Astrocyte (in vitro differentiated cells and primary cell): ENCODE measurements at regions not wholly inside any gene's neighbourhood (a gene's known extent, or its start where the extent isn't known, plus 50 kb on each side); places are given as distances from the start of the nearest gene placed in this dataset.

ENCODE experiments used
- DNase-seq: peaks from one replicate; pipeline ENCODE4 v3.0.0-alpha.2; 2010; ENCODE audit warnings: low read depth
- FAIRE-seq: peaks from 2 replicates; lab custom pipeline; 2011; peaks lifted over from hg19 to GRCh38; lab: Jason Lieb, UNC
- H2AFZ ChIP-seq: 2 replicates; pipeline ENCODE4 v1.6.0; 2012; ENCODE audit warnings: low read depth, low read length, inconsistent platforms
- H3K27ac ChIP-seq: 2 replicates; pipeline ENCODE4 v1.5.1; 2011; ENCODE audit warnings: low read depth, low read length, inconsistent platforms
- H3K27me3 ChIP-seq: 2 replicates; pipeline ENCODE4 v1.6.0; 2011; ENCODE audit warnings: low read length, inconsistent platforms; ENCODE audit not compliant: insufficient read depth
- H3K36me3 ChIP-seq: 2 replicates; pipeline ENCODE4 v1.5.1; 2011; ENCODE audit warnings: low read length, inconsistent platforms; ENCODE audit not compliant: insufficient read depth
- H3K4me1 ChIP-seq: 2 replicates; pipeline ENCODE4 v1.5.1; 2011; ENCODE audit warnings: low read length, inconsistent platforms; ENCODE audit not compliant: insufficient read depth
- H3K4me2 ChIP-seq: 2 replicates; pipeline ENCODE4 v1.6.0; 2012; ENCODE audit warnings: low read length, inconsistent platforms
- H3K4me3 ChIP-seq: 2 replicates; pipeline ENCODE4 v1.5.1; 2011; ENCODE audit warnings: low read depth, mild to moderate bottlenecking, low read length, inconsistent platforms; ENCODE audit not compliant: insufficient read depth
- H3K79me2 ChIP-seq: 2 replicates; pipeline ENCODE4 v1.6.0; 2012; ENCODE audit warnings: mild to moderate bottlenecking, low read length, inconsistent platforms; ENCODE audit not compliant: insufficient read depth
- H3K9ac ChIP-seq: 2 replicates; pipeline ENCODE4 v1.6.0; 2012; ENCODE audit warnings: mild to moderate bottlenecking, low read length, inconsistent platforms
- H3K9me3 ChIP-seq: 2 replicates; pipeline ENCODE4 v1.5.1; 2012; ENCODE audit warnings: low read depth, mild to moderate bottlenecking, low read length, inconsistent platforms; ENCODE audit not compliant: insufficient read depth
- H4K20me1 ChIP-seq: 2 replicates; pipeline ENCODE4 v1.6.0; 2012; ENCODE audit warnings: low read length, inconsistent platforms; ENCODE audit not compliant: insufficient read depth
- H3K27ac Mint-ChIP-seq: one replicate; pipeline ENCODE4 v1.8.0; 2021; ENCODE audit warnings: mild to moderate bottlenecking, mixed read lengths; ENCODE audit not compliant: unreplicated experiment
- H3K27me3 Mint-ChIP-seq: one replicate; pipeline ENCODE4 v1.8.0; 2021; ENCODE audit warnings: low read depth, mixed read lengths; ENCODE audit not compliant: unreplicated experiment
- H3K36me3 Mint-ChIP-seq: one replicate; pipeline ENCODE4 v1.8.0; 2021; ENCODE audit warnings: low read depth, mixed read lengths; ENCODE audit not compliant: unreplicated experiment
- H3K4me1 Mint-ChIP-seq: one replicate; pipeline ENCODE4 v1.8.0; 2021; ENCODE audit warnings: low read depth, mixed read lengths; ENCODE audit not compliant: unreplicated experiment
- H3K4me3 Mint-ChIP-seq: one replicate; pipeline ENCODE4 v1.8.0; 2021; ENCODE audit warnings: mild to moderate bottlenecking, moderate library complexity, mixed read lengths; ENCODE audit not compliant: unreplicated experiment
- H3K9me3 Mint-ChIP-seq: one replicate; pipeline ENCODE4 v1.8.0; 2021; ENCODE audit warnings: mild to moderate bottlenecking, mixed read lengths; ENCODE audit not compliant: unreplicated experiment
- EZH2 ChIP-seq: IDR thresholded peaks from 2 replicates; pipeline ENCODE4 v1.6.1; 2012; ENCODE audit warnings: mild to moderate bottlenecking, low read length, inconsistent platforms; ENCODE audit not compliant: insufficient read depth
- TF ChIP-seq, protein P1 (sequence below): IDR thresholded peaks from 2 replicates; pipeline ENCODE4 v1.5.1; 2011; ENCODE audit warnings: low read depth, mild to moderate bottlenecking, inconsistent platforms, low read length, moderate library complexity; ENCODE audit not compliant: insufficient read depth

GRCh38 chr14:64654246-64654900 lies 49.9 kb upstream of the PLEKHG3 start:
- Histone ChIP-seq H3K27ac (peak overlapping the region; percentile 70), H3K9me3 (no peaks in the 10 kb centered on the region), H2AFZ (no peak overlapping the region), H3K36me3 (no peaks in the 10 kb centered on the region), H4K20me1 (no peaks in the 10 kb centered on the region), H3K79me2 (no peaks in the 10 kb centered on the region), H3K4me2 (peak overlapping the region; percentile 66), H3K9ac (peak overlapping the region; percentile 31), H3K4me3 (no peak overlapping the region), H3K27me3 (no peaks in the 10 kb centered on the region), H3K4me1 (peaks cover 12% of the 10 kb centered on the region)
- H3K4me1 Mint-ChIP-seq = peaks cover 17% of the 10 kb centered on the region
- H3K9me3 Mint-ChIP-seq = peaks cover 3% of the 10 kb centered on the region
- TF ChIP-seq, protein P1, sequence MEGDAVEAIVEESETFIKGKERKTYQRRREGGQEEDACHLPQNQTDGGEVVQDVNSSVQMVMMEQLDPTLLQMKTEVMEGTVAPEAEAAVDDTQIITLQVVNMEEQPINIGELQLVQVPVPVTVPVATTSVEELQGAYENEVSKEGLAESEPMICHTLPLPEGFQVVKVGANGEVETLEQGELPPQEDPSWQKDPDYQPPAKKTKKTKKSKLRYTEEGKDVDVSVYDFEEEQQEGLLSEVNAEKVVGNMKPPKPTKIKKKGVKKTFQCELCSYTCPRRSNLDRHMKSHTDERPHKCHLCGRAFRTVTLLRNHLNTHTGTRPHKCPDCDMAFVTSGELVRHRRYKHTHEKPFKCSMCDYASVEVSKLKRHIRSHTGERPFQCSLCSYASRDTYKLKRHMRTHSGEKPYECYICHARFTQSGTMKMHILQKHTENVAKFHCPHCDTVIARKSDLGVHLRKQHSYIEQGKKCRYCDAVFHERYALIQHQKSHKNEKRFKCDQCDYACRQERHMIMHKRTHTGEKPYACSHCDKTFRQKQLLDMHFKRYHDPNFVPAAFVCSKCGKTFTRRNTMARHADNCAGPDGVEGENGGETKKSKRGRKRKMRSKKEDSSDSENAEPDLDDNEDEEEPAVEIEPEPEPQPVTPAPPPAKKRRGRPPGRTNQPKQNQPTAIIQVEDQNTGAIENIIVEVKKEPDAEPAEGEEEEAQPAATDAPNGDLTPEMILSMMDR = no peak
- no peak for TF ChIP-seq EZH2
- no peaks in the 10 kb centered on the region for H3K36me3 Mint-ChIP-seq
- H3K27ac Mint-ChIP-seq = peak overlapping the region; percentile 66
- peaks cover 2% of the 10 kb centered on the region for H3K27me3 Mint-ChIP-seq
- peak; percentile 94 for FAIRE-seq
- no peak overlapping the region for H3K4me3 Mint-ChIP-seq
- peak; percentile 91 for DNase-seq
